CD4-positive, CD25-positive, alpha-beta regulatory T cell (primary cell): ENCODE measurements at regions not wholly inside any gene's neighbourhood (a gene's known extent, or its start where the extent isn't known, plus 50 kb on each side); places are given as distances from the start of the nearest gene placed in this dataset.

ENCODE experiments used
- ATAC-seq, 2 donors: fragments of 150-1000 bp; cut with Tn5 transposase; one replicate each; pipeline ENCODE4 v1.10.0; 2021; ENCODE audit warnings: low read depth in 2 of 2, moderate number of reproducible peaks in 2 of 2, moderate library complexity in 1 of 2
- DNase-seq, 3 donors: peaks; one replicate each; pipeline versions ENCODE4 v3.0.0 to v3.0.0-alpha.2; 2012 to 2022; ENCODE audit warnings: mixed read lengths in 1 of 3
- H3K27ac ChIP-seq: one replicate; pipeline ENCODE4 v1.7.0; 2013; ENCODE audit warnings: mild to moderate bottlenecking, low read length; ENCODE audit not compliant: insufficient read depth, poor library complexity, severe bottlenecking
- H3K27me3 ChIP-seq: one replicate; pipeline ENCODE4 v1.7.0; 2013; ENCODE audit warnings: low read length; ENCODE audit not compliant: control insufficient read depth, insufficient read depth
- H3K36me3 ChIP-seq: one replicate; pipeline ENCODE4 v1.7.0; 2013; ENCODE audit warnings: mild to moderate bottlenecking, low read length, moderate library complexity; ENCODE audit not compliant: control insufficient read depth, insufficient read depth
- H3K4me1 ChIP-seq: 2 replicates; pipeline ENCODE4 v1.7.0; 2013; ENCODE audit warnings: mild to moderate bottlenecking, low read length; ENCODE audit not compliant: insufficient read depth, control insufficient read depth, poor library complexity, severe bottlenecking
- H3K4me3 ChIP-seq: one replicate; pipeline ENCODE4 v1.7.0; 2013; ENCODE audit warnings: low read depth, mild to moderate bottlenecking, low read length, moderate library complexity
- H3K9me3 ChIP-seq, 2 experiments: 1 replicate in 1 of 2; 2 replicates in 1 of 2; pipeline ENCODE4 v1.7.0; 2013; ENCODE audit warnings: low read length in 2 of 2, mild to moderate bottlenecking in 1 of 2, moderate library complexity in 1 of 2; ENCODE audit not compliant: control insufficient read depth in 2 of 2
- H3K27ac Mint-ChIP-seq, 3 donors: one replicate each; pipeline ENCODE4 v1.8.0; 2020 to 2022; ENCODE audit warnings: mild to moderate bottlenecking in 3 of 3, mixed read lengths in 3 of 3, moderate library complexity in 2 of 3
- H3K27me3 Mint-ChIP-seq: one replicate; pipeline ENCODE4 v1.8.0; 2022; ENCODE audit warnings: mild to moderate bottlenecking, mixed read lengths
- H3K36me3 Mint-ChIP-seq: one replicate; pipeline ENCODE4 v1.8.0; 2020; ENCODE audit warnings: mixed read lengths
- H3K4me1 Mint-ChIP-seq, 4 donors: one replicate each; pipeline ENCODE4 v1.8.0; 2020 to 2022; ENCODE audit warnings: mixed read lengths in 4 of 4, mild to moderate bottlenecking in 1 of 4
- H3K4me3 Mint-ChIP-seq, 4 donors: one replicate each; pipeline ENCODE4 v1.8.0; 2020 to 2022; ENCODE audit warnings: mild to moderate bottlenecking in 4 of 4, mixed read lengths in 4 of 4, moderate library complexity in 3 of 4
- H3K9me3 Mint-ChIP-seq, 7 donors: one replicate each; pipeline ENCODE4 v1.8.0; 2020 to 2022; ENCODE audit warnings: mixed read lengths in 7 of 7, mild to moderate bottlenecking in 3 of 7, moderate library complexity in 2 of 7

DNA sequence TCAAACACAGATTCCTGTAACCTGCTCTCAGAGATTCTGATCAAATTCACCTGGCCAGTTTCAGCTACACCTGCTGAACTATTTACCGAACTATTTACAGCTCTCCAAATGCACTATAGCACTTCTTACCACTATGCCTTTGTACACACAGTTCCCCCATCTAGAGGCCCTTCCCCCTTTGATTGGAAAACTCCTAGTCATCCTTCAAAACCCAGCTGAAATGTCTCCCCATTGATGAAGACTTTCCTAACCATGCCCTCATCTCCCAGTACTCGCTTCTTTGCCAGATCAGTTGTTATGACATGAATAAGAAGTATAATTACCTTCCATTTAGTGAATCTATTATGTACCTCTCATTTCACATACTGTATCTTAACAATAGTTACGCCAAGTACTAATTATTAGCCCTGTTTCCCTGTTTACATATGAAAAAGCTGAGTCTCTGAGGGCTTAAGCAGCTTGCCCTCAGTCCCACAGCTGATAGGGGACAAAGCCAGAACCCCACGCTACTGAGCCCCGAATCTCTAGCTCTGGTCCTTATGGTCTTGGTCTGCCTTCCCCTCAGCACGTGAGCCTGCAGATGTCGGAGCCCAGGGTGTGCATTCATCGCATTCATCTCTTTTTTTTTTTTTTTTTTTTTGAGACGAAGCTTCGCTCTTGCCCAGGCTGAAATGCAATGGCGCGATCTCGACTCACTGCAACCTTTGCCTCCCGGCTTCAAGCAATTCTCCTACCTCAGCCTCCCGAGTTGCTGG is 64.7 kb upstream of the ASAP2 start:
- H3K4me1 Mint-ChIP-seq = peaks cover 0 to 3% (median 0%) of the 10 kb centered on the region in 4 donors
- no peak for ATAC-seq
- H3K27me3 ChIP-seq = no peaks in the 10 kb centered on the region
- no peak overlapping the region for H3K27ac ChIP-seq
- no peaks in the 10 kb centered on the region for H3K9me3 Mint-ChIP-seq
- no peaks in the 10 kb centered on the region for H3K9me3 ChIP-seq
- H3K27me3 Mint-ChIP-seq = peaks cover 26% of the 10 kb centered on the region
- peaks cover 5% of the 10 kb centered on the region for H3K4me1 ChIP-seq
- H3K4me3 ChIP-seq = no peak overlapping the region
- H3K4me3 Mint-ChIP-seq = no peak overlapping the region
- no peaks in the 10 kb centered on the region for H3K36me3 ChIP-seq
- H3K36me3 Mint-ChIP-seq = no peaks in the 10 kb centered on the region
- H3K27ac Mint-ChIP-seq = peak overlapping the region in 1 of 3 donors; percentile 20
- no peak for DNase-seq

GRCh38 chr2:9141091-9141667 is 65.4 kb upstream of the ASAP2 start:
- H3K36me3 Mint-ChIP-seq = no peaks in the 10 kb centered on the region
- Histone ChIP-seq H3K27ac (no peak overlapping the region), H3K4me3 (no peak overlapping the region), H3K4me1 (peaks cover 5% of the 10 kb centered on the region), H3K9me3 (no peaks in the 10 kb centered on the region), H3K27me3 (no peaks in the 10 kb centered on the region), H3K36me3 (no peaks in the 10 kb centered on the region)
- H3K4me1 Mint-ChIP-seq = peaks cover 0 to 3% (median 0%) of the 10 kb centered on the region in 4 donors
- no peak overlapping the region for H3K27ac Mint-ChIP-seq
- no peak for ATAC-seq
- no peak for DNase-seq
- H3K27me3 Mint-ChIP-seq = peaks cover 26% of the 10 kb centered on the region
- no peaks in the 10 kb centered on the region for H3K9me3 Mint-ChIP-seq
- no peak overlapping the region for H3K4me3 Mint-ChIP-seq

GRCh38 chr2:9140645-9141044 is 66.0 kb upstream of the ASAP2 start:
- Histone ChIP-seq H3K9me3 (no peaks in the 10 kb centered on the region), H3K4me1 (peaks cover 5% of the 10 kb centered on the region), H3K36me3 (no peaks in the 10 kb centered on the region), H3K4me3 (no peak overlapping the region), H3K27me3 (no peaks in the 10 kb centered on the region), H3K27ac (no peak overlapping the region)
- DNase-seq = no peak
- no peak for ATAC-seq
- Mint-ChIP-seq H3K36me3 (no peaks in the 10 kb centered on the region), H3K27ac (no peak overlapping the region), H3K4me3 (no peak overlapping the region), H3K4me1 (peaks cover 0 to 3% (median 0%) of the 10 kb centered on the region in 4 donors), H3K9me3 (no peaks in the 10 kb centered on the region), H3K27me3 (peaks cover 26% of the 10 kb centered on the region)

DNA sequence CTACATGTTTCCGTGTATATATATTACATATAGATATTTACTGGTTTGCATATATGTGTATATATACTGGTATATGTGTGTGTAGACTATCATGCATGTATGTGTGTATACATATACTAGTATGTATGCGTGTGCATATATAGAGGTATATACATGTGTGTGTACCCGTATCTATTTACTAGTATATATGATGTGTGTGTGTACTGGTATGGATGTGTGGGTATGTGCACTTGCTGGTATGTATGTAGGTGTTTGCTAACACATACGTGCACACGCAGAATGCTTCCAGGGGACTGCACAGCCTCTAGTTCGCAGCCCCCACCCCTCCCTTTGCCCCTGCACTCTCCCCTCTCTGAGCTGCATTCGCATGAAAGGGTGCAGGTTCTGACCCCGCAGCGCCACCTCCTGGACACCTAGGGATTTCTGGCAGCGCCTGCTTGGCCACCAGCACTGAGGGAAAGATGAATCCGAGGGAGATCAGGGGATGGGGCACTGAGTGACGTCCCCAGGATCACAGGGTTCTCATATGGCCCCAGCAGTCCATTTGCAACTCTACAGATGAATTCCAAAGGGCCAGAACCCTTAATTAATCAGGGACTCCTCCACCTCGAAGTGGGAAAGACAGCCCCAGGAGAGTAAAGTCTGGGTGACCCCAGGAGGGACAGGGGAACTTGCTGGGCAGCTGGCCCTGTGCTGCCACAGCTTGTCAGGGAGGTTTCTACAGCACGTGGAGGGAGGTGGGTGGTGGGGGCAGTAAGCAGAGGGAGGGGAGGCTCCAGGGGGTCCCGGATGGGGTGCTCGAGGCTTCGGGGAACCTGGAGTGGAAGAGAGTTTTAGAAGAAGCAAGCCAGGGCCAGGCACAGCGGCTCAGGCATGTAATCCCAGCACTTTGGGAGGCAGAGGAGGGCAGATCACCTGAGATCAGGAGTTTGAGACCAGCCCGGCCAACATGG is 66.8 kb upstream of the ASAP2 start:
- Histone ChIP-seq H3K27ac (no peak overlapping the region), H3K9me3 (no peaks in the 10 kb centered on the region), H3K4me3 (no peak overlapping the region), H3K4me1 (peaks cover 5% of the 10 kb centered on the region), H3K27me3 (no peaks in the 10 kb centered on the region), H3K36me3 (no peaks in the 10 kb centered on the region)
- H3K27me3 Mint-ChIP-seq = peaks cover 22% of the 10 kb centered on the region
- H3K4me3 Mint-ChIP-seq = no peak overlapping the region
- ATAC-seq (no peak), DNase-seq (peak in 1 of 3 donors; percentile 50)
- H3K36me3 Mint-ChIP-seq = no peaks in the 10 kb centered on the region
- no peaks in the 10 kb centered on the region for H3K9me3 Mint-ChIP-seq
- no peak overlapping the region for H3K27ac Mint-ChIP-seq
- H3K4me1 Mint-ChIP-seq = peaks cover 0 to 3% (median 0%) of the 10 kb centered on the region in 4 donors

DNA sequence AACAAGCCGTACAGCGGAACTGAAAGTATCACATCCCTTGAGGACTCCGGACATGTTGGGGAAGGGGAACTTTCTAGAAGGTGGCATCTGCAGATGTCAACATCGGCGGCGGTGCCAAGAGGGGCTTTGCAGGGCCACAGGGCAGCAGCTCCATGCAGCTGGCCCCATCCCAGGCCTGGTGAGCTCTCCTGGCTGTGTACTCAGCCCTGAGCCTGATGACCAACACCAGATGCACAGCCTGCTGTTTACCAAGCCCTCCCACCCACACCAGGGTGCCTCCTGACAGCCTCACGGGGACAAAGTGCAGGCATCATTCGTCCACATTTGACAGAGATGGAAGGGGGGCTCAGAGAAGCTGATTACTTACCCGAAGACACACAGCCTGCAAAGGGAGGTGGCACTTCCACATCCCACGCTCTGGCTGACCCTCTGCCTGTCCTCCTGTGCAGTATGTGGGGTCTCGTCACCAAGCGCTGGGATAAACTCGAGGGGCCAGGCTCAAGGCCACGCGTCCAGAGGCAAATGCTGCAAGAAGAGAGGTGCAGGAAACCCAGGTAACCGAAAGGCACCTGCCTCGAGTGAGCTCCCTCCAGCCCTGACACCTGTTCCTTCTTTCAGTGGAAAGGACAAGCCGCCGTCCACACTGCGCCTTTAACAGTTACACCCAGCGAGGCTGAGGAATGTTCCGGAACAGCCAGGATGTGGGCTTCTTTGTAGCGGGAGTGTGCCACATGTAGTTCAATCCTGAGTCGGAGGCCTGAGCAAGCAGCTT is 69.0 kb upstream of the ASAP2 start:
- Histone ChIP-seq H3K27me3 (no peaks in the 10 kb centered on the region), H3K27ac (no peak overlapping the region), H3K4me1 (peaks cover under 1% of the 10 kb centered on the region), H3K4me3 (no peak overlapping the region), H3K36me3 (no peaks in the 10 kb centered on the region), H3K9me3 (no peaks in the 10 kb centered on the region)
- H3K27ac Mint-ChIP-seq = no peak overlapping the region
- ATAC-seq = no peak
- peaks cover 0 to 7% (median 4%) of the 10 kb centered on the region in 7 donors for H3K9me3 Mint-ChIP-seq
- DNase-seq = no peak
- H3K4me3 Mint-ChIP-seq = no peak overlapping the region
- H3K36me3 Mint-ChIP-seq = no peaks in the 10 kb centered on the region
- peaks cover 16% of the 10 kb centered on the region for H3K27me3 Mint-ChIP-seq
- H3K4me1 Mint-ChIP-seq = no peaks in the 10 kb centered on the region

- ATAC-seq (no peak), DNase-seq (no peak)
- Mint-ChIP-seq H3K4me3 (no peak overlapping the region), H3K9me3 (peaks cover 0 to 7% (median 4%) of the 10 kb centered on the region in 7 donors), H3K4me1 (no peaks in the 10 kb centered on the region), H3K27ac (no peak overlapping the region), H3K27me3 (peaks cover 8% of the 10 kb centered on the region), H3K36me3 (no peaks in the 10 kb centered on the region)
- Histone ChIP-seq H3K27ac (no peak overlapping the region), H3K36me3 (no peaks in the 10 kb centered on the region), H3K27me3 (no peaks in the 10 kb centered on the region), H3K4me3 (no peak overlapping the region), H3K4me1 (no peaks in the 10 kb centered on the region), H3K9me3 (no peaks in the 10 kb centered on the region)
These were observed 70.6 kb upstream of the ASAP2 start for GRCh38 chr2:9135822-9136558.

GRCh38 chr2:9127316-9127715 is 79.3 kb upstream of the ASAP2 start:
- no peaks in the 10 kb centered on the region for H3K36me3 Mint-ChIP-seq
- Histone ChIP-seq H3K4me3 (no peak overlapping the region), H3K27me3 (no peaks in the 10 kb centered on the region)

More at GRCh38 chr2:9127316-9127715, 79.3 kb upstream of the ASAP2 start:
- no peaks in the 10 kb centered on the region for H3K9me3 ChIP-seq
- Mint-ChIP-seq H3K4me1 (peaks cover 0 to 4% (median under 1%) of the 10 kb centered on the region in 4 donors), H3K27me3 (no peaks in the 10 kb centered on the region), H3K9me3 (peaks cover 0 to 5% (median 0%) of the 10 kb centered on the region in 7 donors), H3K27ac (no peak overlapping the region), H3K4me3 (no peak overlapping the region)
- no peaks in the 10 kb centered on the region for H3K4me1 ChIP-seq
- H3K27ac ChIP-seq = no peak overlapping the region
- DNase-seq (no peak), ATAC-seq (no peak)
- no peaks in the 10 kb centered on the region for H3K36me3 ChIP-seq
